Upper lobe of left lung (tissue), 4 donors: ENCODE measurements at regions not wholly inside any gene's neighbourhood (a gene's known extent, or its start where the extent isn't known, plus 50 kb on each side); places are given as distances from the start of the nearest gene placed in this dataset.

Experiments used
- POLR2A ChIP-seq, 4 donors: fragments of 450-650 bp; IDR thresholded peaks; one replicate each; pipeline ENCODE4 v1.5.1; 2016 to 2017; ENCODE audit warnings: antibody characterized with exemption in 4 of 4, mild to moderate bottlenecking in 2 of 4
- TF ChIP-seq, protein P1 (sequence below), 6 experiments: fragments of 450-650 bp in 4 of 6; fragments of 200-600 bp in 2 of 6; sonication (generic) in 2 of 6; IDR thresholded peaks; one replicate each; pipeline ENCODE4 v1.5.1; 2016 to 2019; ENCODE audit warnings: antibody characterized with exemption in 6 of 6

DNA sequence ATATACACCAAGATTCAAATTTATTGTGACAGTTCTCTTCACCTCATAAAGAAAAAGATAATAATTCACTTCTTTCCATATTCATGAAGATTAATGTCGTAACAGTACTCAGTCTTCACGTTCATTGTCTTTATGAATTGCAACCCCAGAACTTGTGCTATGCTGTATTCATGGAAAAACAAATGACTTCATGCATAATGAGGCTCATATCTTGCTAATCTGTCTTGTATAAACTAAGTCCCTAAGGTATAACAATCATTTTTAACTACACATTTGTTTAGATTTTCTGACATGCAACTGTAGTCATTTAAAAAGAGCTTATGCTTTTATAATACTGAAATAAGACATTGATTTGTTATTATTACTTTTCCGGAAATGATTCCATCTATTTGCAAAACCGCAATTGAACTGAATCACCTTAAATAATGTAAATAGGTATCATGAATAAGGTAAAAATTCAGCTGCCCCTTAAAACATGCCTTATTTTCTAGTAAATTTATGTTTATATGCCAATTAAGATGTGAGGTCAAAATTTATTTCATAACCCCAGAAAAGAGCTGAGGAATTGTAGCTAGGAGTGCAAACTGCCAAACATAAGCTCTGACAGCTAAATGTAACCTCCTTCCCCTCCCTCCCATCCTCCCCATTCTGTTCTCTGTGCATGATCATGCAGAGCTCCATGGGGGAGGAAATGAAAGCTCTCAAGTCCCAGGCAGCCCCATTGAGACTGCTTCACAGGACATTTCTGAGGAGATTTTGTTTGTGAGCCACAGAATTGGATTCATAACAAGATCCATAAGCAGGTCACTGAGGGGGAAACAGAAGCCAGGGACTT, 301.6 kb downstream of the ATP23 start:
- TF ChIP-seq, protein P1, sequence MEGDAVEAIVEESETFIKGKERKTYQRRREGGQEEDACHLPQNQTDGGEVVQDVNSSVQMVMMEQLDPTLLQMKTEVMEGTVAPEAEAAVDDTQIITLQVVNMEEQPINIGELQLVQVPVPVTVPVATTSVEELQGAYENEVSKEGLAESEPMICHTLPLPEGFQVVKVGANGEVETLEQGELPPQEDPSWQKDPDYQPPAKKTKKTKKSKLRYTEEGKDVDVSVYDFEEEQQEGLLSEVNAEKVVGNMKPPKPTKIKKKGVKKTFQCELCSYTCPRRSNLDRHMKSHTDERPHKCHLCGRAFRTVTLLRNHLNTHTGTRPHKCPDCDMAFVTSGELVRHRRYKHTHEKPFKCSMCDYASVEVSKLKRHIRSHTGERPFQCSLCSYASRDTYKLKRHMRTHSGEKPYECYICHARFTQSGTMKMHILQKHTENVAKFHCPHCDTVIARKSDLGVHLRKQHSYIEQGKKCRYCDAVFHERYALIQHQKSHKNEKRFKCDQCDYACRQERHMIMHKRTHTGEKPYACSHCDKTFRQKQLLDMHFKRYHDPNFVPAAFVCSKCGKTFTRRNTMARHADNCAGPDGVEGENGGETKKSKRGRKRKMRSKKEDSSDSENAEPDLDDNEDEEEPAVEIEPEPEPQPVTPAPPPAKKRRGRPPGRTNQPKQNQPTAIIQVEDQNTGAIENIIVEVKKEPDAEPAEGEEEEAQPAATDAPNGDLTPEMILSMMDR (IDR thresholded peaks at IDR 0.05): no peak
- TF ChIP-seq POLR2A (IDR thresholded peaks at IDR 0.05): no peak
